ENCODE measurements at regions not wholly inside any gene's neighbourhood (a gene's known extent, or its start where the extent isn't known, plus 50 kb on each side); places are given as distances from the start of the nearest gene placed in this dataset.
"Not testable (repeated sequence)": the region's sequence is repeated elsewhere in the genome, so short reads cannot be mapped to it uniquely, and the experiment has no call there.

DNA sequence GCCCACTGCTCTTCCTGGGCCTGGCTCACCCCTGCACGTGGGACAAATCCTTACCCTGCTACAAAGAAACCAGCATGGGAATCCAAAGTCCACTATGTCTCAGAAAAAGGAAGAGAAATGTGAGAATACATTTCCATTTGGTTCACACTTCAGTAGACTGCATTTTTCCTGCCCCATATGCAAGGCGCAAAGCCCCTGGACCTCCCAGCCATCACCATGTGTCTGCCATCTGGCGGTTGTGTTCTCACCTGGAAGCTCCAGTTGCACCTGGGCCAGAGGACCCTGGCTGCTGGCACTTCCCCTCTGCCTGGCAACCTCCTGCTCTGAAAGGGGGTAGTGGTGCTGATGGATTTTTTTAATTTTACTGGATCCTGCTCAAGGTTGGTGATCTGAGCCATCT lies 86.0 kb downstream of the TRIM43 start:
- TF ChIP-seq, protein P1, sequence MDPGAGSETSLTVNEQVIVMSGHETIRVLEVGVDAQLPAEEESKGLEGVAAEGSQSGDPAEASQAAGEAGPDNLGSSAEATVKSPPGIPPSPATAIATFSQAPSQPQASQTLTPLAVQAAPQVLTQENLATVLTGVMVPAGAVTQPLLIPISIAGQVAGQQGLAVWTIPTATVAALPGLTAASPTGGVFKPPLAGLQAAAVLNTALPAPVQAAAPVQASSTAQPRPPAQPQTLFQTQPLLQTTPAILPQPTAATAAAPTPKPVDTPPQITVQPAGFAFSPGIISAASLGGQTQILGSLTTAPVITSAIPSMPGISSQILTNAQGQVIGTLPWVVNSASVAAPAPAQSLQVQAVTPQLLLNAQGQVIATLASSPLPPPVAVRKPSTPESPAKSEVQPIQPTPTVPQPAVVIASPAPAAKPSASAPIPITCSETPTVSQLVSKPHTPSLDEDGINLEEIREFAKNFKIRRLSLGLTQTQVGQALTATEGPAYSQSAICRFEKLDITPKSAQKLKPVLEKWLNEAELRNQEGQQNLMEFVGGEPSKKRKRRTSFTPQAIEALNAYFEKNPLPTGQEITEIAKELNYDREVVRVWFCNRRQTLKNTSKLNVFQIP (CRISPR knock-in tag; IDR thresholded peaks at IDR 0.05; ENCODE audit: borderline replicate concordance, low read depth): not testable (repeated sequence)
- TF ChIP-seq ZNF565 (CRISPR knock-in tag; conservative IDR thresholded peaks at IDR 0.05; ENCODE audit: low read depth); ZC3H10 (CRISPR knock-in tag; IDR thresholded peaks at IDR 0.05); SNAI2 (CRISPR knock-in tag; IDR thresholded peaks at IDR 0.05); ZFP3 (CRISPR knock-in tag; IDR thresholded peaks at IDR 0.05); ZNF8 (CRISPR knock-in tag; IDR thresholded peaks at IDR 0.05); ARNTL (CRISPR knock-in tag; IDR thresholded peaks at IDR 0.05; ENCODE audit: borderline replicate concordance, low read depth); ZFP30 (CRISPR knock-in tag; IDR thresholded peaks at IDR 0.05); CSDC2 (CRISPR knock-in tag; IDR thresholded peaks at IDR 0.05): not testable (repeated sequence)
- TF ChIP-seq, protein P2, sequence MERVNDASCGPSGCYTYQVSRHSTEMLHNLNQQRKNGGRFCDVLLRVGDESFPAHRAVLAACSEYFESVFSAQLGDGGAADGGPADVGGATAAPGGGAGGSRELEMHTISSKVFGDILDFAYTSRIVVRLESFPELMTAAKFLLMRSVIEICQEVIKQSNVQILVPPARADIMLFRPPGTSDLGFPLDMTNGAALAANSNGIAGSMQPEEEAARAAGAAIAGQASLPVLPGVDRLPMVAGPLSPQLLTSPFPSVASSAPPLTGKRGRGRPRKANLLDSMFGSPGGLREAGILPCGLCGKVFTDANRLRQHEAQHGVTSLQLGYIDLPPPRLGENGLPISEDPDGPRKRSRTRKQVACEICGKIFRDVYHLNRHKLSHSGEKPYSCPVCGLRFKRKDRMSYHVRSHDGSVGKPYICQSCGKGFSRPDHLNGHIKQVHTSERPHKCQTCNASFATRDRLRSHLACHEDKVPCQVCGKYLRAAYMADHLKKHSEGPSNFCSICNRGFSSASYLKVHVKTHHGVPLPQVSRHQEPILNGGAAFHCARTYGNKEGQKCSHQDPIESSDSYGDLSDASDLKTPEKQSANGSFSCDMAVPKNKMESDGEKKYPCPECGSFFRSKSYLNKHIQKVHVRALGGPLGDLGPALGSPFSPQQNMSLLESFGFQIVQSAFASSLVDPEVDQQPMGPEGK (CRISPR knock-in tag; IDR thresholded peaks at IDR 0.05; ENCODE audit: borderline replicate concordance): not testable (repeated sequence)
- TF ChIP-seq, protein P3, sequence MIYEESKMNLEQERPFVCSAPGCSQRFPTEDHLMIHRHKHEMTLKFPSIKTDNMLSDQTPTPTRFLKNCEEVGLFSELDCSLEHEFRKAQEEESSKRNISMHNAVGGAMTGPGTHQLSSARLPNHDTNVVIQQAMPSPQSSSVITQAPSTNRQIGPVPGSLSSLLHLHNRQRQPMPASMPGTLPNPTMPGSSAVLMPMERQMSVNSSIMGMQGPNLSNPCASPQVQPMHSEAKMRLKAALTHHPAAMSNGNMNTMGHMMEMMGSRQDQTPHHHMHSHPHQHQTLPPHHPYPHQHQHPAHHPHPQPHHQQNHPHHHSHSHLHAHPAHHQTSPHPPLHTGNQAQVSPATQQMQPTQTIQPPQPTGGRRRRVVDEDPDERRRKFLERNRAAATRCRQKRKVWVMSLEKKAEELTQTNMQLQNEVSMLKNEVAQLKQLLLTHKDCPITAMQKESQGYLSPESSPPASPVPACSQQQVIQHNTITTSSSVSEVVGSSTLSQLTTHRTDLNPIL (CRISPR knock-in tag; IDR thresholded peaks at IDR 0.05; ENCODE audit: low read depth): not testable (repeated sequence)
- TF ChIP-seq, protein P4, sequence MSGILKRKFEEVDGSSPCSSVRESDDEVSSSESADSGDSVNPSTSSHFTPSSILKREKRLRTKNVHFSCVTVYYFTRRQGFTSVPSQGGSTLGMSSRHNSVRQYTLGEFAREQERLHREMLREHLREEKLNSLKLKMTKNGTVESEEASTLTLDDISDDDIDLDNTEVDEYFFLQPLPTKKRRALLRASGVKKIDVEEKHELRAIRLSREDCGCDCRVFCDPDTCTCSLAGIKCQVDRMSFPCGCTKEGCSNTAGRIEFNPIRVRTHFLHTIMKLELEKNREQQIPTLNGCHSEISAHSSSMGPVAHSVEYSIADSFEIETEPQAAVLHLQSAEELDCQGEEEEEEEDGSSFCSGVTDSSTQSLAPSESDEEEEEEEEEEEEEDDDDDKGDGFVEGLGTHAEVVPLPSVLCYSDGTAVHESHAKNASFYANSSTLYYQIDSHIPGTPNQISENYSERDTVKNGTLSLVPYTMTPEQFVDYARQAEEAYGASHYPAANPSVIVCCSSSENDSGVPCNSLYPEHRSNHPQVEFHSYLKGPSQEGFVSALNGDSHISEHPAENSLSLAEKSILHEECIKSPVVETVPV (CRISPR knock-in tag; IDR thresholded peaks at IDR 0.05): not testable (repeated sequence)
